Tongue (tissue), 1 donor: ENCODE measurements at regions not wholly inside any gene's neighbourhood (a gene's known extent, or its start where the extent isn't known, plus 50 kb on each side); places are given as distances from the start of the nearest gene placed in this dataset.

Source experiments
- DNase-seq: peaks from one replicate; pipeline ENCODE4 v3.0.0-alpha.2; 2015

- DNase-seq = no peak
Observed at GRCh38 chr18:27621236-27621890, 436.3 kb upstream of the CHST9 start.

GRCh38 chr18:27619906-27620305, 434.8 kb upstream of the CHST9 start:
- no peak for DNase-seq

GRCh38 chr18:27619090-27619772, 434.1 kb upstream of the CHST9 start:
- DNase-seq = no peak

GRCh38 chr18:27616324-27616723, 431.2 kb upstream of the CHST9 start:
- no peak for DNase-seq

- no peak for DNase-seq
Observed at GRCh38 chr18:27614951-27615844, 430.1 kb upstream of the CHST9 start.

- DNase-seq = no peak
Observed at GRCh38 chr18:27609221-27609620, 424.1 kb upstream of the CHST9 start.

- no peak for DNase-seq
Observed at GRCh38 chr18:27608742-27609141, 423.6 kb upstream of the CHST9 start.

GRCh38 chr18:27608174-27608573, 423.1 kb upstream of the CHST9 start:
- no peak for DNase-seq

GRCh38 chr18:27606741-27607140, 421.6 kb upstream of the CHST9 start:
- no peak for DNase-seq

GRCh38 chr18:27605107-27605834, 420.2 kb upstream of the CHST9 start:
- DNase-seq = peak; percentile 94

GRCh38 chr18:27604583-27604982, 419.5 kb upstream of the CHST9 start:
- DNase-seq = no peak

GRCh38 chr18:27602092-27602491, 417.0 kb upstream of the CHST9 start:
- no peak for DNase-seq

- no peak for DNase-seq
Observed at GRCh38 chr18:27600245-27600644, 415.1 kb upstream of the CHST9 start.

GRCh38 chr18:27599202-27599829, 414.2 kb upstream of the CHST9 start:
- peak; percentile 79 for DNase-seq

- peak; percentile 48 for DNase-seq
Observed at GRCh38 chr18:27595113-27595838, 410.2 kb upstream of the CHST9 start.

- DNase-seq = no peak
Observed at GRCh38 chr18:27585602-27586173, 400.6 kb upstream of the CHST9 start.

- DNase-seq = no peak
Observed at GRCh38 chr18:27583466-27583865, 398.4 kb upstream of the CHST9 start.

GRCh38 chr18:27582760-27583412, 397.8 kb upstream of the CHST9 start:
- DNase-seq = no peak

GRCh38 chr18:27581296-27581904, 396.3 kb upstream of the CHST9 start:
- no peak for DNase-seq

GRCh38 chr18:27579364-27579763, 394.3 kb upstream of the CHST9 start:
- DNase-seq = no peak
